Activated gamma-delta T cell treated with anti-CD3 and anti-CD28 coated beads, Interleukin-2, amount 50 U/mL, for 16 hours (primary cell): ENCODE measurements at regions not wholly inside any gene's neighbourhood (a gene's known extent, or its start where the extent isn't known, plus 50 kb on each side); places are given as distances from the start of the nearest gene placed in this dataset.
"Not testable (repeated sequence)": the region's sequence is repeated elsewhere in the genome, so short reads cannot be mapped to it uniquely, and the experiment has no call there.

ENCODE experiments used
- DNase-seq: peaks from one replicate; pipeline ENCODE4 v3.0.0-alpha.2; 2020; ENCODE audit warnings: low read depth

DNA sequence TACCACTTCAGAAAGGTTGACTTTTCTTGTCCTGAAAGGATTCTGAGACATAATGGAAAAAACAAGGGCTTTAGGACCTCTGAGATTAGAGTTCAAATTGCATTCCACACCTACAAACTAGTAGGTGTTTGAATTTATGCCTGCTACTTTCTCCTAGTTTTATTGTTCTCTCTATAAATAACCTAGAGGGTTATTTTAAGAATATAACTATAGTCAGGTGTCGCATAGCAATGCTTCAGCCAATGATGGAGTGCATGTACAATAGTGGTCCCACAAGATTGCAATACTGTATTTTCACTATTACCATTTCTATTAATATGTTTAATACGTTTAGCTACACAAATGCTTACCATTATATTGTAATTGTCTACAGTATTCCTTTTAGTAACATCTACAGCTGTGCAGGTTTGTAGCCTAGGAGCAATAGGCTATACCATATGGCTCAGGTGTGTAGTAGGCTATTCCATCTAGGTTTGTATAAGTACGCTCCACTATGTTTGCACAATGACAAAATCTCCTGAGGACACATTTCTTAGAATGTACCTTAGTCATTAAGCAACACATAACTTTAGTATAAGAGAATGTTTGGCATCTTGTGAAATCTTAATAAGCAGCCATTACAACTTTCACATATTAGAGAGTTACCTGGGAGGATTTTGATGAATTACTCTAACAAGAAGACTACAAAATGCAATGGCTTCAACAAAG lies 1352.5 kb downstream of the ZPLD1 start:
- no peak for DNase-seq

DNA sequence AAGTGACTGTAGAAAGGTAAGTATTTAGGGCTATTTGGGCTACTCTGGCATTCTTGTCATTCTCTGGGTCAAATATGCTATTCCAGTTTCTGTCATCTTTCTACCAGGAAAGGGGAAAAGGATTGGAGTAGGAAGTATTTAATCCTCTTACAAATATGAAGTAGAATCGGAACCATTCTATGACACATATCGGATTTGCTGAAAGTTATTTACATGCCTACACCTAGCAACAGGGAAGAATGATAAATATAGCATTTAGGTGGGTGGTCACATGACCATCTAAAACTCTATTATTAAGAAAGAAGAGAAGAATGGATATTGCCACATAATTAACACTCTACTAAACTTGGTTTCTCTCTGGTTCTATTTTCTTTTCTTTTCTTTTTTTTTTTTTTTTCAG lies 1353.1 kb downstream of the ZPLD1 start:
- no peak for DNase-seq

DNA sequence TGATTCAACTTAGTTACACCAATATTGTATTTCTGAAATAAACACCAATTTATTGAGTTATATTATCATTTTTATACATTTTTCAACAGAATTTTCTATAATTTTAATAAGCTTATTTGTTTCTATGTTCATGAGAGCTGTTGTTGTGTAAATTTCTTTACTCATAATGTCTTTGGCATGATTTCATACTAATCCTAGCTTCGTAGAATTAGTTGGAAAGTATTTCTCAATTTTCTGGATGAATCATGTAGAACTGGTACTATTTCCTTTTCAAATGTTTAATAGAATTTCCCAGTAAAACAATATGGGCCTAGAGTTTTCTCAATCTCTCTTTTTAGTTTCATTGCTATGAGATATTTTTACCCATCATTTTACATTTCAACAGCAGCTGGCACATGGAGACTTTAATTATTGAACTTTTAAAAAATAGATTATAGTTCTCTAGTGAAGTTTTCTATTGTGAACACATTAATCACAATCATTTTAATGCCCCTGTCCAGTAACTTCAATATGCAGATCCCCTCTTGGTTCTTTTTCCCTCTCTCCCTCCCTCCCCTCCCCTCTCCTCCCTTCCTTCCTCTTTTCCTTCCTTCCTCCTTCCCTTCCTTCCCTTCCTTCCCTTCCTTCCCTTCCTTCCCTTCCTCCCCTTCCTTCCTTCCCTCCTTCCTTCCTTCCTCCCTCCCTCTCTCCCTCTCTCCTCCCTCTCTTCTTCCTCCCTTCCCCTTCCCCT lies 1357.1 kb downstream of the ZPLD1 start:
- no peak for DNase-seq

DNA sequence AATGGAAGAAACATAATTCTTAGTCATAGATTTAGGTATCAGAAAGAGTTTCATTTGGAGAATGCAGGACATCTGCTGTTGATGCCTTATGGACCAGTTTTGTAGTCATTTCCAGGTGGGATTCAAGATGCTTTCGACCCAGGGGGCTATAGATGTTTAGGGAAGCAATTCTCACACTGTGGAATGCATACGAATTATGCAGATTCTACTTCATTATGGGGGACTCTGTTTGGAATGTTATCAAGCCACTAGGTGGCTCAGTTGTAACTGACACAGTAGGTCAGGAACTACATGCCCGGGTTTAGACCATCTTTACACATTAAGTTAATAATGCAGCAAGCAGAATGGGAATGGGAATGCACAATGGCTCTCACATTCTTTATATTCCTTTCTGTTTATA lies 1359.8 kb downstream of the ZPLD1 start:
- DNase-seq: no peak

DNA sequence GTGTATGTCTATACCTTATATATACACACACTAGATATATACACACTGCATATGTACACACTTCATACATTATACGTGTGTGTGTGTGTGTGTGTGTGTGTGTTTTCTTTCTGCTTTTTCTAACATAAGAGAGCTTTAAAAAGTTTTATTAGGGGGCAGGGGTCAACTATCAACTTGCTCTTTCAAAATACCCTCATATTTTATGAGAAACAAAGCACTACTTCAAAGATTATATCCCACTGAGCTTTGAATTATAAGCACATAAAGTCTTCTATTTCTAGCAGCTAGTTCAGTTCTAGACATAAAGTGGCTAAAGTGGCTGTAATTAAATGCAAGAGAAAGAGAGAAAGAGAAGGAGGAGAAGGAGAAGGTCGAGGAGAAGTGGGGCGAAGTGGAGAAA lies 1361.3 kb downstream of the ZPLD1 start:
- DNase-seq: no peak

DNA sequence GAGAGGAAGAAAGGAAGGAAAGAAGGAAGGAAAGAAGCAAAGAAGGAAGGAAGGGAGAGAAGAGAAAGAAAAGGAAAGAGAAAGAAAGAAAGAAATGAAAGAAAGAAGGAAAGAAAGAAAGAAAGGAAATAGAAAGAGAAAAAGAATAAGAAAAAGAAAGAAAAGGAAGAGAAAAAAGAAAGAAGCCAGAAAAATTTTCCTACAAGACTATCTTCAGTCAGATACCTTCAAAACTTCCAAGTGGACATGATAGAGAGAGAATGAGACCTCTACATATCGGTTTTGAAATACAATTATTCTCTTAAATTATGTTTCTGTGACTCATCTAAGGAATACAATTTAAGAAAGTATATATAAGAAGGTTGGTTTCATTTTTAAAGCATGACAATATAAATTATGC lies 1369.0 kb downstream of the ZPLD1 start:
- DNase-seq: no peak

DNA sequence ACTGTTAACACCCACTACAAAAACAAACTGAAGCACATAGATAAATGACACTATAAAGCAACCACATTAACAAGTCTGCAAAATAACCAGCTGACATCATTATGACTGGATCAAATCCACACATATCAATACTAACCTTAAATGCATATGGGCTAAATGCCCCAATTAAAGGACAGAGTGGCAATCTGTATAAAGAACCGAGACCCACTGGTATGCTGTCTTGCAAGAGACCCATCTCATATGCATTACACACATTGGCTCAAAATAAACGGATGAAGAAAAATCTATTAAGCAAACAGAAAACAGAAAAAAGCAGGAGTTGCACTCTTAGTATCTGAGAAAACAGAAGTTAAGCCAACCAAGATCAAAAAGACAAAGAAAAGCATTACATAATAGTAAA lies 1375.4 kb downstream of the ZPLD1 start:
- DNase-seq: no peak

DNA sequence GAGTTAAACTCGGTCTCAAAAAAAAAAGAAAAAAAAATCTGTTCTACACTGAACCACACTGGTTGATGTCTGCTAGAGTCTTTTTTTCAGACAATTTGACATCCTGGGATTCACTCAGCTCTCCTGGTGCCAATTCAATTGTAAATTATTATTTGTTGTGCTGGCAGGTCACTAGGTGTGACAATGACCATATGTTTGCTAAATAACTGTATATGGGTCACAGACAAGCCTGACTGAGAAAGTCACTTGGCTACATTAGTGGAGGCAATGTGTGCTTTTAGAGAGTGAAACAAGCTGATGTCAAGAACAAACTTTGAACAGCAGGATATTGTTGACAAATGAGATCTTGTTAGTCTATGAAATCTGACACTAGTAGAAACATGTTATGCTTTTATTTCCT lies 1379.1 kb downstream of the ZPLD1 start:
- DNase-seq: no peak

DNA sequence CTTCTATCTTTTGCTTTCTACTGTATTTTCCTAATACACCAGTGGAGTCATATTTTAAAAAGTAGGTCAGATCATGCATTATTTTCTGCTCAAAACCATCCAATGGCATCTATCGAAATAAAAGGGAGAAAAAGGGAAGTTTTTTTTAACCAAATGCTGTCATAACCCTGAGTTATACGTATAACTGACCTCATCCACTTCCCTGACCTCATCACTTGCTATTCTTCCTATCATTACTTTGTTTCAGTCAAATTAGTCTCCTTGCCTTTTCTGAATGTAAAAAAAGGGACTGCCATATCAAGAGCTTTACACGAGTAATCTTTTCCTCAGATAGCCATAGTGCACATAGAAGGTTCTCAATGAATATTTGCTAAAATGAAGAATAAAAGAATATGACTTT lies 1383.6 kb downstream of the ZPLD1 start:
- no peak for DNase-seq

DNA sequence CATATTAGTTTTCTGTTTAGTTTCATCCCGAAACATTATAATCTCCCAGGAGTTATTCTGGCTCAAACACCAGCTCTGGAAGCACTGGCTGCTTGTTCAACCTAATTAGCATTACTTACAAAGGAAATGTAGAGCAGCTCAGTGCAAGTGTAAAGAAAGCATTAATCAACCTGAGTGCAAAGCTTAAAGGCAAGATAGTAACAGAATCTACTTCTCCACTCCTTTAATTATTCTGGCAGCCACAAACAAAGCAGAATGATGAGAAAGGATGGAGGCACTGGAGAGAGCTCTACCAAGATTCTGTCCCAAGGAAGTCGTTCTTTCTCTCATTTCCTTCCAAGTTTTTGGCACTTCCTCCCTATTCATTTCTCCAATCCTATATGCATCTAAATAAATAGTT lies 1384.0 kb downstream of the ZPLD1 start:
- no peak for DNase-seq

DNA sequence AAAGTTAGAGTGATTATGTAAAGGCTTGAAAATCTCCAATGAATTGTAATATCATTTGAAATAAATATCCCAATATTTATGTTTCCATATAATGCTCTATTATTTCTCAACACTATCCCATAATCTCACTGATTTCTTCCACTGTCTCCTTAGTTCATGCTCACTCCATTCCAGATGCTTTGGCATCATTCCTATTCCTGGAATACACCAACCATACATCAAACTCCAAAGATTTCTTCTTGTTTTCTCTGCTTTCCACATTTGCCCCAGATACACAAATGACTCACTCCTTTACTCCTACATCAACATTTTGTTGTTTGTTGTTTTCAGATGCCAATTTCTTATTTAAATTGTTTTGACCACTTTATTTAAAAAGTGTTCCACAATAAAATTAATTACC lies 1390.8 kb downstream of the ZPLD1 start:
- DNase-seq: no peak

DNA sequence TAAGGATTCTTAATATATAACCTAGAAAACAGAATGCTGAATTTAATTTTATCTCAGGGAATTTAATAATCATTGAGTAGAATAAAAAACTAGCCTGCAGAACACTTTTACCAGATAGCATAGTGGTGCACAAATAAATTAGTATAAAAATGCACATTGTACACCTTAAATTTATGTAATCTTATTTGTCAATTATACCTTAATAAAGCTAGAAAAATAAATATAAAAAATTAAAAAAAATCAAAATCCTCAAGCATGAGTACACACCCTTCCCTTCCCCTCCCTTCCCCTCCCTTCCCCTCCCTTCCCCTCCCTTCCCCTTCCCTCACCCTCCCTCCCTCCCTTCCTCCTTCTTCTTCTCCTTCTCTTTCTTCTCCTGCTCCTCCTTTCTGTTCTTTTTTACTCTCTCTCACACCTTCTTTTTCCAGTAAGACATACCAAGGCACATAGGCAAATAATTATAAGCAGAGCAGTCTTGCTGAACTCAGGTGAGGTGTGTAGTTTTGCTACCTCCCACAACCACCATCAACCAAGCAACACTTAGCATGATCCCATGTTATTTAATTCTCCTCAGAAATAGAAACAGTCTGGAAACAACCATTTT lies 1395.0 kb downstream of the ZPLD1 start:
- DNase-seq: no peak

DNA sequence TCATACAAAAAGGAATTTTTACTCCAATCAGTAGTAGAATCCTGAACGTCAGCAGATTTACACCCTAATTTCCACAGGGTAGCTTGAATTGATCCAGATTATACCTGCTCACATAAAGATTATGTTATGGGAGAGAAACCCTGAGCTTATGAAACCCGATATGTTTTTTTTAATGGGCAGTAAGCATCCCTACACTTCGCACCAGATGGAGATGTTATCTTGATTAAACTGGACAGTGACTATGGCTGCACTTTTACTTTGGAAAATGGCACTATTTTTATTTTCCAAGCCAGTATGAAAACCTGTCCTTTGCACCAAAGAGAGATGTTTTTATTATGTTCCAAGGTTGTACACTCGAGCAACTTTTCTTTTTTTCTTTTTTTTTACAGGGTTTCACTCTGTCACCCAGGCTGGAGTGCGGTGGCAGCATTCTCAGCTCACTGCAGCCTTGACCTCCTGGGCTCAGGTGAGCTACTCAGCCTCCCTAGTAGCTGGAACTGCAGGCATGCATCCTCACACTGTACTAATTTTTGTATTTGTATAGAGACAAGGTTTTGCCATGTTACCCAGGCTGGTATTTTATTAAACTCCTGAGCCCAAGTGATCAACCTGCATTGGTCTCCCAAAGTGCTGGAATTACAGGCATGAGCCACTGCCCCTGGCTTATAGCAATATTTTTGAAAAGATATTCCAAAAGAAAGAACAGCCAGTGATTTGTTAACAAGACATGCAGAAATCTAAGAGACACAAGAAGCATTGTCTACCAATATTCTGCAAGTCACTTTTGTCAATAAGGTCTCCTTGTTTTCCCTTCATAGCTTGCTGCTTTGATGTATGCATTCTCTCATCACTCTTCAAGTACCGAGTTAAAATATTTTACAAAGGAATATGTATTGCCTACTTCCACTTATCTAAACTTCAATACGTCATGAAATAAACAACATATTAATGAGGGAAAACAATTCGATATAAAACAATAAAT lies 1412.6 kb downstream of the ZPLD1 start:
- DNase-seq: no peak

DNA sequence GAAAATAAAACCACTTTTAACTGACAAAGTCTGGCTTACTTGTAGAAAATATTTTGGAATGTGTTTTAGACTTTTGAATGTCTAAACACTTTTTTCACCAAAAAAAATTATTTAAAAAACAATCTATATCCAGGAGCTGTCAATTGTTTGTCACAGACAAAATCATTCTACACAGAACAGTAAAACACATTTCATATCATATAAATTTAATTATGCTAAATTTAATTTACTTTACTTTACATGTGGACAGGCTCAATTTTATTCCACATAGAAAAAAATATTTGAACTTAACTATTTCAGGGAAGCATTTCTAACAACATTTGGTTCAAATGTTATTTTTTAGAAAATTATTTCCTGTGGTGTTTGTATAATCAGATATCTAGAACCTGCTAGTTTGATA lies 1417.0 kb downstream of the ZPLD1 start:
- DNase-seq: no peak

DNA sequence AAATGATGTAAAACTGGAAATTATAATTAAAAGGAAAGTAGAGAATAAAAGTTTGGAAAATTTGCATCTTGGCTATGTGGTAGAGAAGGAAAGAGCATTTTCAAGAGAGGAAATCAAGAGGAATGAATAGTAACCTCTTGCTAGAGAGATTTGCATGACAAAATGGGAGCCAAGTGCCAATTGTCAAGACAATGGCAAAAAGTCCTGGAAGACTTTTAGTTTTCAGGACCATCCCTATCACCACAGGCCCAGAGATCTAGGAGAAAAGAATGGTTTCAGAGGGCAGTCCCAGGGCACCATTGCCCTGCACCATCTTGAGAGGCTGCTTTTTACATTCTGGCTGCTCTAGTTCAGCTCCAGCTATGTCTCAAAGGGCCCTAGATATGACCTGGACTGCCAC lies 1427.6 kb downstream of the ZPLD1 start:
- DNase-seq: no peak

DNA sequence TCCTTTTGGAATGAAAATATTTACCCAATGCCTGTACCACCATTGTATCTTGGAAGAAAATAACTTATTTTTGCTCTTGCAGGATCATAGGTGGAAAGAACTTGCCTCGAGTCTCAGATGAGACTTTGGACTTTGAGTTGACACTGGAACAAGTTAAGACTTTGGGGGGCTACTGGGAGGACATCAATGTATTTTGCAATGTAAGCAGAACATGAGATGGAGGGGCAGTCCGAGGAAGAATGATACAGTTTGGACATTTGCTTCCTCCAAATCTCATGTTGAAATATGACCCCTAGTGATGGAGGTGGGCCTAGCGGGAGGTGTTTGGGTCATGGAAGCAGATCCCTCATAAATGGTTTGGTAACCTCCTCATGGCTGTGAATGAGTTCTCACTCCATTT lies 1428.6 kb downstream of the ZPLD1 start:
- no peak for DNase-seq

DNA sequence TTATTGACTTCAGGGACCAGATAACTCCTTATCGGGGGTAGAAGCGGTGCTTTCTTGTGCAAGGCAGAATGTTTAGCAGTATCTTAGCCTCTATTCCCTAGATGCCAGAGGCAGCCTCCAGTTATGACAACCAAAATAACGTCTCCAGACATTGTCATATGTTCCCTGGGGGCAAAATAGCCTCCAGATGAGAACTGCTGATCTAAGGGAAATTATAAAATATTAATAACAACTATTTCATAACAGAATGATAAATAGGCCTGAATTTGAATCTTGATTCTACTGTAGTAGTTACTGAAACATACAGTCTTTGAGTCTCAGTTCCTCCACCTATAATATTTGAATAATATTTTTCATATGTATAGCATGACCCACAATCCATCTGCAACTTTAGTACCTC lies 1431.3 kb downstream of the ZPLD1 start:
- DNase-seq: no peak

DNA sequence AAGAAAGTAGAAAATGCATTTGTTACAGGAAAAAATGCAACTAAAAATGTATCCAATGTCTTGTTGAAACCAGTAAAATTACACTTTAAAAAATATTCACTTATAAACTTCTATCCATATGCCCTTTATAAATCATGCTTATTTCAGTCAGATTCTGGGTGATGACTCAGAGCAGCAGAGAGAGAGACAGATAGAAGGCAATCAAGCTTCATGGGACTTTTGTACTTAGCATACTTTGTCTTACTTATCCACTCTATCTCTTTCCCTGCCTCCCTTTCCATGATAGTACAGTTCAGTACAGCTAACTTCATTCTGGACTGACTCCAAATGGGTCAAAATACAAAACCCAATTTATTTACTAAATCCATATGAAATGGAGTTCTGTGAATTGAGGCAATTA lies 1438.2 kb downstream of the ZPLD1 start:
- no peak for DNase-seq

DNA sequence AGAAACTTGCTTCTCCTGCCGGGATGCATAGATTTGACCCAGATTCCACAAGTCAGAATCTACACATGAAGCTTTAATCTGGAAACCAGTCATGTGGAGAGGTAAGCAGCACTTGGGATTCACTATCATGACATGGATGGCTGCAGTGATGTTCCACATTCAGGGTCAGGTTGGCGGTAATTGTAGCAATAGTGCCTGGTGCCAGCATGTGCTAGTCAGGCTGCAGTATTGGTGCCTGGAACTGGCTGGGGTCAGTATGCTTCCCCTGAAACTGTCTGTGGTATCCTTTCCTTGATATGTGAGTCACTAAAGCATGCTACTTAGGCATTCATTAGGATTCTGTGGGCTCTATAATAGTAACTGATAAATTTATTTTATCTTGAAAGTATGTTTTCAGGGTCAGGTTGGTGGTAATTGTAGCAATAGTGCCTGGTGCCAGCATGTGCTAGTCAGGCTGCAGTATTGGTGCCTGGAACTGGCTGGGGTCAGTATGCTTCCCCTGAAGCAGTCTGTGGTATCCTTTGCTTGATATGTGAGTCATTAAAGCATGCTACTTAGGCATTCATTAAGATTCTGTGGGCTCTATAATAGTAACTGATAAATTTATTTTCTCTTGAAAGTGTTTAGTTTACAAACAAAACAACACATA lies 1439.2 kb downstream of the ZPLD1 start:
- DNase-seq: no peak

DNA sequence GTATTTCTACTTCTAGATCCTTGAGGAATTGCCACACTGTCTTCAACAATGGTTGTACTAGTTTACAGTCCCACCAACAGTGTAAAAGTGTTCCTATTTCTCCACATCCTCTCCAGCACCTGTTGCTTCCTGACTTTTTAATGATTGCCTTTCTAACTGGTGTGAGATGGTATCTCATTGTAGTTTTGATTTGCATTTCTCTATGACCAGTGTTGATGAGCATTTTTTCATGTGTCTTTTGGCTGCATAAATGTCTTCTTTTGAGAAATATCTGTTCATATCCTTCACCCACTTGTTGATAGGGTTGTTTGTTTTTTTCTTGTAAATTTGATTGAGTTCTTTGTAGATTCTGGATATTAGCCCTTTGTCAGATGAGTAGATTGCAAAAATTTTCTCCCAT lies 1447.0 kb downstream of the ZPLD1 start:
- DNase-seq: not testable (repeated sequence)

DNA sequence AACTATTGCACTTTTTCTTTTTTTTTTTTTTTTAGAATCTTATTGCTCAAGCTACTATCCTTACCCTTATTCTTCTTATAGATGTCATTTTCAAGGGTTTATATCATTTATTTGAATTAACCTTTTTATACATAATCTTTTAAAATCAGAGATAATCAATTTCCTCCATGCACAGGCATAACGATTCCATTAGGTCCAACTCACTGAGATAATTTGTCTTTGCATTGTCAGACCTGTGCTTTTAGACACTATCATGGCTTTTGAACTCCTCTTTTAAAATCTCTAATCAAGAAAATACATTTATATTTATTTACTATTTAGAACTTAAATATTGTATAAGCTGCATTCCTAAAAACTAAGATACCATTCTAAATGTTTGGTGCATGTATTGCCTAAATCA lies 1454.9 kb downstream of the ZPLD1 start:
- no peak for DNase-seq
